ENCODE measurements at regions not wholly inside any gene's neighbourhood (a gene's known extent, or its start where the extent isn't known, plus 50 kb on each side); places are given as distances from the start of the nearest gene placed in this dataset.

DNA sequence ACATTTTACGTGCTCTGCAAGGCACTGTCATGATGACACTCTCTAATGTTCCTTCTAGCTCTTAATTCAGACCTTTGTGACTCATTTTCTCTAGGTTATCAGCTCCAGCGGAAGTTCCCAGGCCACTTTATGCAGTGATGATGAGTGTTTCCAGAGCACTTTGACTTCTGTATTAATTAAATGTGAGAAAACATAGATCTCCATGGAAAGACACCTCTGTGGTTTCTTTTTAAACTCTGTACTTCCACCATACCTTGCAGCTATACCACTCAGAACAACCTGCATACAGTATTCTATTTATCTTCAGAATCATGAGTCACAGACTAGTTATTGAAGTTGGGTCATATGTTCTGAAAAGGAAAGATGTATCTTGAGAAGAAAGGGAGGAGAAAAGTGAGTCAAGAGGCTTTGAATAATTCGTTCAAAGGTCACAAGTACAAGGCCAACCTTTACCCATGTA is 175.6 kb upstream of the TENM4 start:
- Histone ChIP-seq H2BK120ac (ENCODE audit: low read depth, low read length) (no peak overlapping the region), H3K27ac (replicated peaks; ENCODE audit: low read length) (no peak overlapping the region), H3K9me3 (replicated peaks in 1 of 2; ENCODE audit: control insufficient read depth in 2 of 2, insufficient read depth in 1 of 2, low read depth in 1 of 2, low read length in 2 of 2) (no peaks in the 10 kb centered on the region), H3K4me1 (ENCODE audit: control insufficient read depth in 2 of 2, insufficient read depth in 1 of 2, low read depth in 1 of 2, low read length in 2 of 2) (no peaks in the 10 kb centered on the region), H2BK15ac (ENCODE audit: low read length) (no peak overlapping the region), H3K27me3 (ENCODE audit: control insufficient read depth in 3 of 3, insufficient read depth in 3 of 3, low read depth in 1 of 3, low read length in 3 of 3) (no peaks in the 10 kb centered on the region), H4K91ac (ENCODE audit: low read depth, low read length, poor library complexity) (no peak overlapping the region), H3K14ac (ENCODE audit: low read length) (no peak overlapping the region), H3K36me3 (replicated peaks in 1 of 2; ENCODE audit: control insufficient read depth in 2 of 2, insufficient read depth in 2 of 2, low read length in 2 of 2) (no peaks in the 10 kb centered on the region), H3K23ac (ENCODE audit: low read depth, low read length, poor library complexity) (no peak overlapping the region), H3K79me1 (ENCODE audit: low read depth, low read length) (no peaks in the 10 kb centered on the region), H2AK5ac (ENCODE audit: low read depth, low read length) (no peak overlapping the region), H2BK12ac (ENCODE audit: low read length) (no peak overlapping the region), H2BK5ac (ENCODE audit: low read length) (no peak overlapping the region), H3K18ac (ENCODE audit: low read length) (no peak overlapping the region), H3K4ac (ENCODE audit: low read length) (no peak overlapping the region), H3K9ac (ENCODE audit: low read depth, low read length, poor library complexity) (no peak overlapping the region), H2AFZ (ENCODE audit: low read length) (no peak overlapping the region), H3K4me2 (ENCODE audit: insufficient read depth, low read length, poor library complexity, severe bottlenecking) (no peak overlapping the region), H4K8ac (ENCODE audit: low read depth, low read length) (no peak overlapping the region), H3K4me3 (ENCODE audit: low read length in 2 of 2) (no peak overlapping the region)
- no CpG with 5 or more reads among the region's 3 CpGs for WGBS, 2 donors (ENCODE audit: extremely low coverage in 2 of 2, insufficient read length in 2 of 2, insufficient replicate concordance in 1 of 2)
- DNase-seq (ENCODE audit: low spot score), result no peak

DNA sequence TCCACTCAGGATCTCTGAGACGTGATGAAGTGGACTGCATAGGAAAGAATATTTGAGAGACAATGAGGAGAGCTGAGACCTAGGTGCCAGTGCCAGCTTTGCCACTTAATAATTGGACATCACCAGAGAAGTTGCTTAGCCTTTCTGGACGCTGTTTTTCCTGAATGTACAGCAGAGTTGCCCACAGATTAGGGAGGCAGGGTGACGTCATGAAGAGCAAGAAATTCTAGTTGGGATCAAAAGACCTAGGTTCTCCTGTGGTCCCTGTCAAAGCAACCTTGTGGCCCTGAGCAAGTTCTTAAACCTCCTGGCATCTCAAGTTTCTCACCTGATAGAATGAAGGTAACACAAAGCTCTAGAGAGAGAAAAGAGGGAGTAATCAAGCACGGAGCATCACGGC is 174.6 kb upstream of the TENM4 start:
- H2BK120ac ChIP-seq (ENCODE audit: low read depth, low read length), result no peak overlapping the region
- no peak overlapping the region for H3K14ac ChIP-seq (ENCODE audit: low read length)
- H3K9ac ChIP-seq (ENCODE audit: low read depth, low read length, poor library complexity), result no peak overlapping the region
- no peak overlapping the region for H3K18ac ChIP-seq (ENCODE audit: low read length)
- no peaks in the 10 kb centered on the region for H3K27me3 ChIP-seq (ENCODE audit: control insufficient read depth in 3 of 3, insufficient read depth in 3 of 3, low read depth in 1 of 3, low read length in 3 of 3)
- no peak overlapping the region for H2BK5ac ChIP-seq (ENCODE audit: low read length)
- H3K79me1 ChIP-seq (ENCODE audit: low read depth, low read length), result no peaks in the 10 kb centered on the region
- no peak overlapping the region for H3K27ac ChIP-seq (replicated peaks; ENCODE audit: low read length)
- H3K4me3 ChIP-seq (ENCODE audit: low read length in 2 of 2), result no peak overlapping the region
- H3K23ac ChIP-seq (ENCODE audit: low read depth, low read length, poor library complexity), result no peak overlapping the region
- no peaks in the 10 kb centered on the region for H3K36me3 ChIP-seq (replicated peaks in 1 of 2; ENCODE audit: control insufficient read depth in 2 of 2, insufficient read depth in 2 of 2, low read length in 2 of 2)
- WGBS, 2 donors (ENCODE audit: extremely low coverage in 2 of 2, insufficient read length in 2 of 2, insufficient replicate concordance in 1 of 2), result no CpG with 5 or more reads among the region's 5 CpGs
- no peak overlapping the region for H4K8ac ChIP-seq (ENCODE audit: low read depth, low read length)
- no peaks in the 10 kb centered on the region for H3K9me3 ChIP-seq (replicated peaks in 1 of 2; ENCODE audit: control insufficient read depth in 2 of 2, insufficient read depth in 1 of 2, low read depth in 1 of 2, low read length in 2 of 2)
- no peak overlapping the region for H2BK15ac ChIP-seq (ENCODE audit: low read length)
- no peak overlapping the region for H2AK5ac ChIP-seq (ENCODE audit: low read depth, low read length)
- DNase-seq (ENCODE audit: low spot score), result no peak
- H3K4me2 ChIP-seq (ENCODE audit: insufficient read depth, low read length, poor library complexity, severe bottlenecking), result no peak overlapping the region
- no peaks in the 10 kb centered on the region for H3K4me1 ChIP-seq (ENCODE audit: control insufficient read depth in 2 of 2, insufficient read depth in 1 of 2, low read depth in 1 of 2, low read length in 2 of 2)
- no peak overlapping the region for H4K91ac ChIP-seq (ENCODE audit: low read depth, low read length, poor library complexity)
- H3K4ac ChIP-seq (ENCODE audit: low read length), result no peak overlapping the region
- no peak overlapping the region for H2AFZ ChIP-seq (ENCODE audit: low read length)
- H2BK12ac ChIP-seq (ENCODE audit: low read length), result no peak overlapping the region

- WGBS, 2 donors (ENCODE audit: extremely low coverage in 2 of 2, insufficient read length in 2 of 2, insufficient replicate concordance in 1 of 2), result no CpG with 5 or more reads among the region's 7 CpGs
- Histone ChIP-seq H3K23ac (ENCODE audit: low read depth, low read length, poor library complexity) (no peak overlapping the region), H3K9me3 (replicated peaks in 1 of 2; ENCODE audit: control insufficient read depth in 2 of 2, insufficient read depth in 1 of 2, low read depth in 1 of 2, low read length in 2 of 2) (no peaks in the 10 kb centered on the region)
These were observed 169.8 kb upstream of the TENM4 start for GRCh38 chr11:79610678-79611077.

GRCh38 chr11:79610139-79610538 is 169.3 kb upstream of the TENM4 start:
- Histone ChIP-seq H2BK15ac (ENCODE audit: low read length) (no peak overlapping the region), H4K8ac (ENCODE audit: low read depth, low read length) (no peak overlapping the region), H3K27ac (replicated peaks; ENCODE audit: low read length) (no peak overlapping the region), H3K4me2 (ENCODE audit: insufficient read depth, low read length, poor library complexity, severe bottlenecking) (no peak overlapping the region), H3K9me3 (replicated peaks in 1 of 2; ENCODE audit: control insufficient read depth in 2 of 2, insufficient read depth in 1 of 2, low read depth in 1 of 2, low read length in 2 of 2) (no peaks in the 10 kb centered on the region), H4K91ac (ENCODE audit: low read depth, low read length, poor library complexity) (no peak overlapping the region), H3K14ac (ENCODE audit: low read length) (no peak overlapping the region), H3K18ac (ENCODE audit: low read length) (no peak overlapping the region), H3K4ac (ENCODE audit: low read length) (no peak overlapping the region), H3K36me3 (replicated peaks in 1 of 2; ENCODE audit: control insufficient read depth in 2 of 2, insufficient read depth in 2 of 2, low read length in 2 of 2) (no peaks in the 10 kb centered on the region), H2BK12ac (ENCODE audit: low read length) (no peak overlapping the region), H2AFZ (ENCODE audit: low read length) (no peak overlapping the region), H2BK120ac (ENCODE audit: low read depth, low read length) (no peak overlapping the region), H3K4me3 (ENCODE audit: low read length in 2 of 2) (no peak overlapping the region), H3K4me1 (ENCODE audit: control insufficient read depth in 2 of 2, insufficient read depth in 1 of 2, low read depth in 1 of 2, low read length in 2 of 2) (no peaks in the 10 kb centered on the region), H3K23ac (ENCODE audit: low read depth, low read length, poor library complexity) (no peak overlapping the region), H3K9ac (ENCODE audit: low read depth, low read length, poor library complexity) (no peak overlapping the region), H2BK5ac (ENCODE audit: low read length) (no peak overlapping the region), H3K27me3 (ENCODE audit: control insufficient read depth in 3 of 3, insufficient read depth in 3 of 3, low read depth in 1 of 3, low read length in 3 of 3) (no peaks in the 10 kb centered on the region), H3K79me1 (ENCODE audit: low read depth, low read length) (no peaks in the 10 kb centered on the region), H2AK5ac (ENCODE audit: low read depth, low read length) (no peak overlapping the region)
- WGBS, 2 donors (ENCODE audit: extremely low coverage in 2 of 2, insufficient read length in 2 of 2, insufficient replicate concordance in 1 of 2), result no CpG with 5 or more reads among the region's 1 CpG
- no peak for DNase-seq (ENCODE audit: low spot score)

More at GRCh38 chr11:79610678-79611077, 169.8 kb upstream of the TENM4 start:
- Histone ChIP-seq H2BK120ac (ENCODE audit: low read depth, low read length) (no peak overlapping the region), H3K9ac (ENCODE audit: low read depth, low read length, poor library complexity) (no peak overlapping the region), H4K91ac (ENCODE audit: low read depth, low read length, poor library complexity) (no peak overlapping the region), H2AFZ (ENCODE audit: low read length) (no peak overlapping the region), H3K4me1 (ENCODE audit: control insufficient read depth in 2 of 2, insufficient read depth in 1 of 2, low read depth in 1 of 2, low read length in 2 of 2) (no peaks in the 10 kb centered on the region), H3K27ac (replicated peaks; ENCODE audit: low read length) (no peak overlapping the region), H3K4ac (ENCODE audit: low read length) (no peak overlapping the region), H3K36me3 (replicated peaks in 1 of 2; ENCODE audit: control insufficient read depth in 2 of 2, insufficient read depth in 2 of 2, low read length in 2 of 2) (no peaks in the 10 kb centered on the region), H3K4me2 (ENCODE audit: insufficient read depth, low read length, poor library complexity, severe bottlenecking) (no peak overlapping the region), H2BK5ac (ENCODE audit: low read length) (no peak overlapping the region), H3K14ac (ENCODE audit: low read length) (no peak overlapping the region), H3K27me3 (ENCODE audit: control insufficient read depth in 3 of 3, insufficient read depth in 3 of 3, low read depth in 1 of 3, low read length in 3 of 3) (no peaks in the 10 kb centered on the region), H3K4me3 (ENCODE audit: low read length in 2 of 2) (no peak overlapping the region), H4K8ac (ENCODE audit: low read depth, low read length) (no peak overlapping the region), H3K79me1 (ENCODE audit: low read depth, low read length) (no peaks in the 10 kb centered on the region), H2AK5ac (ENCODE audit: low read depth, low read length) (no peak overlapping the region), H2BK12ac (ENCODE audit: low read length) (no peak overlapping the region), H3K18ac (ENCODE audit: low read length) (no peak overlapping the region), H2BK15ac (ENCODE audit: low read length) (no peak overlapping the region)
- DNase-seq (ENCODE audit: low spot score), result no peak
